ENCODE measurements at regions not wholly inside any gene's neighbourhood (a gene's known extent, or its start where the extent isn't known, plus 50 kb on each side); places are given as distances from the start of the nearest gene placed in this dataset.

DNA sequence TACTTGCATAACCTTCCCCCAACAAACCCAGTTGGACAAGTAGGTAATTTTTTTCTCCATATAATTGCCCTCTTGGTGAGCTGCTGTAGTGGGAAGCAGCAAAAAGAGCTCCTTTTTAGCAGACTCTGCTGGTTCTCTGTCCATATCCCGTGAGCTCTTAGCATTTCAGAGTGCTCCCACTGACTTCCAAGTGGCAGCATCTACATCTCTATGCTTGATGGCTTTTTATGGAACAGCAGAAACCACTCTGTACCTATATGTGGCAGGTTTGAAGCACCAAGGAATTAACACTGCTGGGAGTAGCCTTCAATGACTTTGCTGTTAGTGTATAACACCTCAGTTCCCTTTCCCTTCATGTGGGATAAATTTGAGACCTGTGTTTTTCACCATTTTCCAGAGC is 168.4 kb upstream of the NHS start:
- DNase-seq (ENCODE audit: extremely low spot score, insufficient read length, low read depth) (no peak), FAIRE-seq (no peak)

DNA sequence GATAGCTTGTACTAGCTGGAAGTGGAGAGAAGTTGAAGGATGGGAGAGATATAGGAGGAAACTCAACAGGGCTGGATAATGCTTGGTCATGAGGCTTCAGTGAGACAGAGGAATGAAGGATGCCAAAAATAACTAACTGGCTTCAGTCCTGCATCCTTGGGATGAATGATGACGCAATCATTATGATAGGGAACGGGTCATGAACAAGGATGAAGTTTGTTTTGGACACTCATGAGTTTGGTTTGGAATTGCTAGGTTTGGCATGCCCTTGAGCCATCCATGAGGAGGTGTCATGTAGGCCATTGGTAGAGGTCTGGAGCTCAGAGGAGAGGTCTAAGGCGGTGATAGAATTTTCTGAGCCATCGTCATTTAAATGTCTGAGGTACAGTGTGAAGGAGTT is 160.0 kb upstream of the NHS start:
- DNase-seq (ENCODE audit: extremely low spot score, insufficient read length, low read depth) (no peak), FAIRE-seq (no peak)

DNA sequence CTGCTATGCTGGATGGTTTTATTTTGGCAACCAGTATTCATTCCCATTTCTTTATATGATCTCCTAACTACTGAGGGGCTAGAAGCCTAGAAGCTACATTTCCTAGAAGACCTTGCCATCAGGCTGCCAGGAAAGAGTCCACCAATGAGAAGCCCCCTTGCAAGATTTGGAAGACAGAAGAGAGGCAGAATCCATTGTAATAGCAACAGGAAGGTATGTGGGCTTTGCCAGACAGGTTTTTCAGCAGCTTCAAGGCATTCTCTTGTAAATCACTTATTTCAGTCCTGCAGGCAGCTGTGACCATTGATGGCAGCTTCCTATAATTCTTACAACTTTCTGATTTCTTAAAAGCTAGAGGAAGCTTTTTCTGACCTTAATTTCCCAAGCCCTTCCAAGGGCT is 148.3 kb upstream of the NHS start:
- DNase-seq (ENCODE audit: extremely low spot score, insufficient read length, low read depth) (no peak), FAIRE-seq (no peak)

DNA sequence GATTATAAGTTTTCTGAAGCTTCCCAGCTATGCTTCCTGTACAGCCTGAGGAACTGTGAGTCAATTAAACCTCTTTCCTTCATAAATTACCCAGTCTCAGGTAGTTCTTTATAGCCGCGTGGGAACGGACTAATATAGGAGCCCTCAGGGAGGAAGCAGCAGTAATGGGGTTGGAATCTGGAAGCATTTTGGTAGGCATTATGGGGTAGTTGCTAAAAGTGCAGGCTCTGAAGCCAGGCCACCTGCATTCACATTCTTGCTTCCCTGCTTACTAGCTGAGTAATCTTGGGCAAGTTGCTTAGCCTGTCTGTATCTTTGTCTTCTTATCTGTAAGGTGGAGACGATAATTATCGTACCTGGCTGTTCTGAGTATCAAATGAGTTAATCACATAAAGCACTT is 137.9 kb upstream of the NHS start:
- FAIRE-seq, result no peak
- no peak for DNase-seq (ENCODE audit: extremely low spot score, insufficient read length, low read depth)

DNA sequence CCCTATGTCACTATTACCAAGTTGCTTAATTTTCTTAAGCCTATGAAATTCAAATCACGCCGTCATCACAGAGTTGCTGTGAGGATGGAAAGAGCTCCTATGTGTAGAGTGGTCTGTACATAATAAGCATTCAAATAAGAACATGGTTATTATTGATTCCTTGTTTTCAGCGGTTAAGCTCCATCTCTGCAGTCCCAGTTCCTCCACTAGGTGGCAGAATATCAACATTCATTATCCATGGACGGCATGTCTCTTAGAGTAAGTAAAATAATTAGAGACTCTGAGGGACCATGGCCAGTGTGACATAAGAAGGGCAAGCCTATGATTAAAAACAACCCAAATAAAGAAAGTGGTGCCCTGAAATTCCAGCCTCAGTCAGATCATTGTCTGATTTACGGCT is 132.5 kb upstream of the NHS start:
- peak; percentile 76 for FAIRE-seq
- no peak for DNase-seq (ENCODE audit: extremely low spot score, insufficient read length, low read depth)

DNA sequence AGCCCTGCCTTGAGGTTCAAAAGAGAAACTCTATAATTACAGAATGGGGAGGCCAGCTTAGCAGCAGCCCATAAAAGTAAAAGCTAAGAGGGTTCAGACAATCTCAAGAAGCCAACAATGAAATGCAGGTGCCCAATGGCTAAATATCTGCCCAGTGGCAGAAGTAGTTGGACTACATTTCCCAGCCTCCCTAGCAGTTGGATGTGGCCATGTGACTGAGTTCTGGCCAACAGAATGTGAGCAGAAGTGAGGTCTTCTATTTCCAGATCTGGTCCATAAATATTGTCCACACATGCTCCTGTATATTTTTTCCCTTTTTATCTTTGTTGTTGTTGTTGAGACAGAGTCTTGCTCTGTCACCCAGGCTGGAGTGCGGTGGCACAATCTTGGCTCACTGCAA is 127.9 kb upstream of the NHS start:
- DNase-seq (ENCODE audit: extremely low spot score, insufficient read length, low read depth) (no peak), FAIRE-seq (no peak)

DNA sequence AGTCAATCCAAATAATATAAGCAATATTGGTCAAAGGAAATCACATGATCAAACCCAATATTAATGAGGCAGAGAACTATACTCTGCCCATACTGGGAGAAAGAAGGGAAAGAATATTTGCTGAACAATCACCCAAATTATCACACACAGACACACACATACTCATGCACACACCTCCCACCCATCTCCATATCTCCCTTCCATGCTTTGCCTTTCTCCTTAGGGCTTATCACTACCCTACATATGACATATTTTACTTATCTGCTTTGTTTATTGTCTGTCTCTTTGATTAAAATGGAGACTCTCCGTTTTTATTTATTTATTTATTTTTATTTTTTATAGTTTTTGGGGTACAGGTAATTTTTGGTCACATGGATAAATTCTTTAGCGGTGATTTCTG is 112.9 kb upstream of the NHS start:
- DNase-seq (ENCODE audit: extremely low spot score, insufficient read length, low read depth) (no peak), FAIRE-seq (no peak)

DNA sequence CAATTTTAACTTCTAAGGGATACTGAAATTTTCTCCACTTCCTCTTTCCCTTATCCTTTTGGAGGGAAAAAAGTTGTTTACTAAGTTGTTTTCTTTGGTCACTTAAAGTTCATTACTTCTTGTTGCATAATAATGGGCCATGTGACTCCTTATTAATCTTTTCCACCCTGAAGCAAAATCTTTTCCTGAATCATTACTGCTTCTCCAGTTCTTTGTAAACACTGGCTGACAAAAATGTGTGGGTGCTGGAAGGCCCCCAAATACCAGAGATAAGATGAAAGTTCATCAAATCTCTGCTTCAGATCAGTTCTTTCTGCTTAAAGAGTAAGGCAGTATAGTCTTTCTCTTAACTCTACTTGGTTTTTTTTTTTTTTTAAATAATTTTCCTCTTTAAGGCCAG is 108.9 kb upstream of the NHS start:
- FAIRE-seq (no peak), DNase-seq (ENCODE audit: extremely low spot score, insufficient read length, low read depth) (no peak)

DNA sequence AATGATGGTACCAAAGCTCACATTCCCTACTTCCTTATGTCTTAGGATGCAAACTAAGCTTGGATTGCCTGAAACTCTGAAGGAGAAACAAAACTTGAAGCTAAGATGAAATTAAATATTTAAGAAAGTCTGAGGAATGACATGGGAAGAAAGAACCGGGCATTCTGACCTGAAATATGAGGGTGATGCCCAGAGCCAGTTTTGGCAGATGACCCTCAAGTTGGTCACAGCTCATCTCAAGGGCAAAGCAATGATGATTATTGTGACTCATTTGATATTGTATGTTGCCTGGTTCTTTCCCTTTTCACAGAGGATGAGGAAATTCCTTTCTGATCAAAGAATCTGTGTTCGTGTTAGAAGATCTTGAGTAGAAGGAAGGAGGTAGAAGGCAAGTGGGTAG is 96.0 kb upstream of the NHS start:
- FAIRE-seq (no peak), DNase-seq (ENCODE audit: extremely low spot score, insufficient read length, low read depth) (no peak)

DNA sequence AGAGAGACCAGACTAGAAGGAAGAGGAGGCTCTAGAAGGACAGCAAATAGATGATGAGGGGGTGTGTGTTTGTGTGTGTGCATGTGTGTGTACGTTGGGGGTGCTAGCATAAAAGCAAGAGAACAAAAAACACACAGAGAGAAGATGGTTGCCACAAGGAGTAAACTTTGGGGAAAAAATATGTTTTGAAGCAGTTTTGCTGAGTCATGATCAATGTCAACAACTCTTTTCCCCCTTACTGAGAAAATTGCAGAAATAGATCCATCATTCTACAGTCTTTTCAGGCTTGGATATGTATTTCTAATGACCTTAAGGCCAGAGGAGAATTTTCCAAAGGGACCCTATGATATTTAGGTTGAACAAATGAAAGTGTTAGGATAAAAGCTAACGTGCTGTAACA is 89.0 kb upstream of the NHS start:
- no peak for DNase-seq (ENCODE audit: extremely low spot score, insufficient read length, low read depth)
- FAIRE-seq, result no peak

DNA sequence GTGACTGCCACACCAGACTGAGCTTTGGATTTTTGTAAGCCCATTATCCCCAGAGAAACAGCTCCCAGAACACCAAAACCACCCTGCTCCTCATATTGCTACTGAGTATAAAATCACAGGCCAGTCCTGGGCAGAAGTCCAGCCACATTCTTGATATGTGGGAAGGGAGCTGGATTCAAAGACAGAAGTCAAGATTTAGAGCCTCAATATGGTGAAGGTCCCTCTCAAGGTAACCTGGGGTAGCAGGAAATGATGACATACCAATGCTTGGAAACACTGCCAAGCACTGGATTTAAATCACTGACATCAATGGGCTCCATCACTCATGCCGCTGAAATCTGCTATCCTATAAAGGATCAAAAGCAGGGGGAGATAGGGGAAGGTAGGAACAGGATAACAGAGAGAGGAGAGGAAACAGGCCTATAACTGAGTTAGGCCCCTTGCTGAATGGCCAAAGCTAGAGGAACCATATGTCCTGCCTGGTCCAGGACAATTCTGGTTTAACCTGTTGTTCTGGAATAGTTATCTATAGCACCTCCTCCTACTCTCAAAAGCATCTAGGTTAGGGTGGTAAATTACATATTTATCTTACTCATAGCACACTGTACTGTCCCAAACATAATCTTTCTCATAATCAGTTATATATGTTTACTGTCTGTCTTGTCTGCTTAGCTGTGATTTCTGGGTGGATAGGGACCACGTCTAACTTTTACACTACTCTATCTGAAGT is 83.7 kb upstream of the NHS start:
- FAIRE-seq, result no peak
- no peak for DNase-seq (ENCODE audit: extremely low spot score, insufficient read length, low read depth)

DNA sequence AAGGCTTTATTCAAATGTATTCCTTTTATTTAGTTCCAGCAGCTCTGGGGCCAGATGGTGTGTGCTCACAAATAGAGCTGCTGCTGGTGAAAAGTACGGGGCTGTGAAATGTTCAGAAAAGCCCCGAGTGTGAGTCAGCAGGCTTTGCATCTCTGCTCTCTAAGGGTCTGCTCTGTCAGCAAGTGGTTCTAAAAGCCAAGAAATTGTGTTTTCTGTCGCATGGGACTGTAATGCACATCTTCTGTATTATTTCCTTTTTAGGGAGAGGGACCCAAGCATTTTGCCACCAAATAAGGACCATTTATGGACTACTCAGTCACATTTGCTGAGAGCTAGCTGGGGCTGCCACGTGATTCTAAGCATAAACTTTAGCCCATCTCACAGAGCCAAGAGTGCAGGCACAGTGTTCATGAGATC is 82.9 kb upstream of the NHS start:
- DNase-seq (ENCODE audit: extremely low spot score, insufficient read length, low read depth) (no peak), FAIRE-seq (no peak)

DNA sequence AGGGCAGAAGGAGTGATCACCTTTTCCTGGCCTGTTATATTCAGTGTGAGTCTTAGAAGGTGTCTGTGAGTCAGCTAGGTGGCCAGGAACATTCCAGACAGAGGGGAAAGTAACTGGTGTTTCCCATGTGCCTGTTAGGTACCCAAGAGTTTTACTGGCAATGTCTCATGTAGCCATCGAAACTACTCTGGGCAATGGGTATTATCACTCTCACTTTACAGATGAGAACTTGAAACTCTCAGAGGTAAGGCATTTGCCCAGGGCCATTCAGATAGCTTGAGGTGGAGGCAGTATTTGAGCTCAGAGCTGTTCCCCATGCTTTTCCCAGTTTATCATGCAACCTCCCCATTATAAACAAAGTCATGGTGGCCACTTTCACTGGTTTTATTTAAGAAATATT is 80.4 kb upstream of the NHS start:
- no peak for DNase-seq (ENCODE audit: extremely low spot score, insufficient read length, low read depth)
- no peak for FAIRE-seq

DNA sequence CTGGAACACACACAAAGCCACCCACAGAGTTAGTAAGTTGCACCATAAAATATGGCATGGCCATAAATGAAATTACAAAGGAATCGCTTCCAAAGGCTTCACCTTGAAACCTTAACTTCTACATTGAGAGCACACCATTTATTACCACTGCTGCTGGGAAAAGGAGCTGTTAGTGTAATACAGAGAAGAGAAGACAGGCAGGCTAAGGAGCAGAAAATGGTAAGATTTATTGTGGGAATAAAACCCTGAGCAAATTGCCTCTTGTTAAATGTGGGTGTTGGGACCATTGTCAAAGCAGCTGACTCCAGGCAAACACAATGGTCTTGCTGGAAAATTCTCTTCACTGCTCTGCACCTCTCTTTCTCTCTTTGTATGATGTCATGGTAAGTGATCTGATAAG is 79.2 kb upstream of the NHS start:
- FAIRE-seq (no peak), DNase-seq (ENCODE audit: extremely low spot score, insufficient read length, low read depth) (no peak)

DNA sequence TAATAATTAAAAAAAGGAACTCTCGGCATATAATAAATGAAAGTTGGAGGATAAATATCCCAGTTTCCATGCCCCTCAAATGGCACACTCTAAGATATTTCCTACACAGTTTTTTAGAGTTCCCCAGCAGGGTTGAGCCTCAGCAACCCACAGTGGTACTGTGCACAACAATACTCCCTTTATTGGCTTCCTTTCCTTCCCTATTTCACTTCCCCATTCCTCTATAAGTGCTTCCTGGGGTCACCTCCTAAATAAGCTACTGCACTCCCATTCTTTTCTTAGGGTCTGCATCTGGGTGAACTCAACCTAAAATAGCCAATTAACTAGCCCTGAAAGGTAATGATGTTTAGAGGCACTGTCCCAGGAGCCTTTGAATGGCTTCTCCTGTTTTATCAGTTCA is 76.4 kb upstream of the NHS start:
- no peak for DNase-seq (ENCODE audit: extremely low spot score, insufficient read length, low read depth)
- FAIRE-seq, result no peak

DNA sequence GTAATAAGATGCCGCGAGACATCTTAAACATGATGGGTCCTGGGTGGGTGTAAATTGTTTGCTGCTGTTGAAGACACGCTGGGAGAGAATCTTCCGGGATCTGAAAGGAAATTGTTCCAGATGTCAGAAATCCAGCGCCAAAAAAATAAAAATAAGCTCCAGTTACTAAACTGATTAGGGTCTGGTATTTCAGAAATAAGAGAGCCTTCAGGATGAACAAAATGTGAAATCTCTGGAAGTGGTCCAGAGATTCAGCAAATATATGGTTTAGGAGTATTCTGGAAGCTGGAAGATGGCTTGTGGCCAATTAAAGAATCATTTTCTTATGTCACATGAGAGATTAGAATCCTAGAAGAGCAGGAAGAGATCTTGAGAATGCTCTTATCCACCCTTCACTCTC is 75.8 kb upstream of the NHS start:
- DNase-seq (ENCODE audit: extremely low spot score, insufficient read length, low read depth), result no peak

DNA sequence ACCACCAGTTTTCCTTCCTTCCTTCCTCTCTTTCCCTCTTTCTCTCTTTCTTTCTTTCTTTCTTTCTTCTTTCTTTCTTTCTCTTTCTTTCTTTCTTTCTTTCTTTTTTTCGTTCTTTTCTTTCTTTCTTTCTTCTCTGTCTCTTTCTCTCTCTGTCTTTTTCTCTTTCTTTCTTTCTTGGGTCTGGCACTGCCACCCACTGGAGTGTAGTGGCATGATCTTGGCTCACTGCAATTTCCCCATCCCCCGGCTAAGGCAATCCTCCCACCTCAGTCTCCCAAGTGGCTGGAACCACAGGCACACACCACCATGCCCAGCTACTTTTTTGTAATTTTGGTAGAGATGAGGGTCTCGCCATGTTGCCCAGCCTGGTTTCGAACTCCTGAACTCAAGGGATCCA is 51.6 kb upstream of the NHS start:
- DNase-seq (ENCODE audit: extremely low spot score, insufficient read length, low read depth) (no peak), FAIRE-seq (no peak)

More for the DNA sequence above, 75.8 kb upstream of the NHS start:
- FAIRE-seq, result no peak
